K562 (cell line): ENCODE measurements at regions not wholly inside any gene's neighbourhood (a gene's known extent, or its start where the extent isn't known, plus 50 kb on each side); places are given as distances from the start of the nearest gene placed in this dataset.

Source experiments
- ATAC-seq: fragments of 200-7000 bp; cut with Tn5 transposase; 3 replicates; pipeline ENCODE4 v1.9.1; 2020; ENCODE audit warnings: moderate library complexity
- BruUV-seq: library from RNA; stranded (reverse); fragments of 400-500 nt; replicated peaks from 2 replicates; lab custom pipeline; 2021; lab: Mats Ljungman, UMichigan
- CTCF ChIA-PET: fragments of 300-600 bp; formaldehyde crosslinking; extraction: SDS; loops from one replicate; lab custom pipeline; 2021; ENCODE audit warnings: low intra/inter-chr PET ratio; lab: Yijun Ruan, JAX
- POLR2A ChIA-PET: fragments of 300-600, 350-650 bp; sonication (Branson Sonifier 250); formaldehyde crosslinking; extraction: SDS; loops from one replicate; lab custom pipeline; 2021; ENCODE audit warnings: antibody characterized with exemption, inconsistent platforms; lab: Yijun Ruan, JAX
- DNase-seq, 4 experiments: peaks; one replicate each; pipeline versions ENCODE4 v3.0.0 to v3.0.0-alpha.2; 2011 to 2018; ENCODE audit warnings: low spot score in 3 of 4, mixed read lengths in 3 of 4; ENCODE audit errors: extremely low read depth in 1 of 4
- FAIRE-seq: peaks from 2 replicates; lab custom pipeline; 2011; peaks lifted over from hg19 to GRCh38; lab: Jason Lieb, UNC
- H2AFZ ChIP-seq: 2 replicates; pipeline ENCODE4 v1.6.0; 2011; ENCODE audit warnings: low read depth, low read length, control low read depth, inconsistent platforms
- H3K27ac ChIP-seq: fragments of 200-600 bp; 3 replicates; pipeline ENCODE4 v1.8.0; 2011; ENCODE audit warnings: low read depth, mild to moderate bottlenecking, control low read depth, inconsistent platforms, low read length, moderate library complexity, mixed read lengths; ENCODE audit errors: extremely low read depth
- H3K27me3 ChIP-seq, 2 experiments: fragments of 300-600 bp in 1 of 2; 2 replicates in 1 of 2; 3 replicates in 1 of 2; pipeline versions ENCODE4 v1.6.0 to v1.8.0; 2011; ENCODE audit warnings: inconsistent platforms in 2 of 2, low read length in 2 of 2, mild to moderate bottlenecking in 1 of 2, mixed read lengths in 1 of 2, moderate library complexity in 1 of 2; ENCODE audit not compliant: control insufficient read depth in 2 of 2, insufficient read depth in 2 of 2
- H3K36me3 ChIP-seq: fragments of 300-600 bp; 3 replicates; pipeline ENCODE4 v1.8.0; 2011; ENCODE audit warnings: mild to moderate bottlenecking, low read length, inconsistent platforms; ENCODE audit not compliant: control insufficient read depth, insufficient read depth
- H3K4me1 ChIP-seq, 2 experiments: fragments of 200-600 bp in 1 of 2; replicated peaks in 1 of 2; 2 replicates in 1 of 2; 3 replicates in 1 of 2; pipeline versions ENCODE4 v1.5.1 to v1.8.0; 2011; ENCODE audit warnings: inconsistent platforms in 2 of 2, low read length in 2 of 2, mild to moderate bottlenecking in 1 of 2, mixed read lengths in 1 of 2, moderate library complexity in 1 of 2; ENCODE audit not compliant: control insufficient read depth in 2 of 2, insufficient read depth in 2 of 2
- H3K4me2 ChIP-seq: 2 replicates; pipeline ENCODE4 v1.6.1; 2011; ENCODE audit warnings: low read length, control low read depth, inconsistent platforms, mixed read lengths; ENCODE audit not compliant: insufficient read depth
- H3K4me3 ChIP-seq: fragments of 200-600 bp; sonication (generic), shearing (Covaris generic); 2 replicates; pipeline ENCODE4 v1.5.1; 2016; ENCODE audit warnings: control low read depth, inconsistent platforms
- H3K79me2 ChIP-seq: fragments of 200-600 bp; 3 replicates; pipeline ENCODE4 v1.8.0; 2011; ENCODE audit warnings: low read length, inconsistent platforms; ENCODE audit not compliant: control insufficient read depth, insufficient read depth
- H3K9ac ChIP-seq, 2 experiments: 2 replicates each; pipeline versions ENCODE4 v1.6.0 to v1.6.1; 2011; ENCODE audit warnings: low read depth in 2 of 2, low read length in 2 of 2, control low read depth in 1 of 2, inconsistent platforms in 1 of 2, mild to moderate bottlenecking in 1 of 2, mixed read lengths in 1 of 2; ENCODE audit not compliant: insufficient read depth in 1 of 2
- H3K9me1 ChIP-seq: one replicate; pipeline ENCODE4 v1.6.0; 2011; ENCODE audit warnings: inconsistent platforms, mild to moderate bottlenecking, low read length, moderate library complexity; ENCODE audit not compliant: control insufficient read depth, insufficient read depth
- H3K9me3 ChIP-seq: replicated peaks from 2 replicates; pipeline ENCODE4 v1.5.1; 2011; ENCODE audit warnings: low read depth, low read length, inconsistent platforms; ENCODE audit not compliant: control insufficient read depth, insufficient read depth
- H4K20me1 ChIP-seq: replicated peaks from 2 replicates; pipeline ENCODE4 v1.6.1; 2011; ENCODE audit warnings: low read length, inconsistent platforms, mixed read lengths; ENCODE audit not compliant: control insufficient read depth, insufficient read depth
- ARNT ChIP-seq, 2 experiments: fragments of 450-650 bp; IDR thresholded peaks; 2 replicates each; pipeline ENCODE4 v1.6.1; 2016; ENCODE audit warnings: mild to moderate bottlenecking in 1 of 2
- CTCF ChIP-seq, 3 experiments: IDR thresholded peaks in 2 of 3; conservative IDR thresholded peaks in 1 of 3; 2 replicates each; pipeline ENCODE4 v1.5.1; 2011 to 2012; ENCODE audit warnings: low read length in 3 of 3, mild to moderate bottlenecking in 3 of 3, control low read depth in 2 of 3, improper control_type of control experiment in 1 of 3, inconsistent platforms in 1 of 3, low read depth in 1 of 3, mixed read lengths in 1 of 3, moderate library complexity in 1 of 3; ENCODE audit not compliant: insufficient read depth in 2 of 3
- CTCFL ChIP-seq: IDR thresholded peaks from 2 replicates; pipeline ENCODE4 v1.6.1; 2011; ENCODE audit warnings: borderline replicate concordance, low read depth, mild to moderate bottlenecking, moderate library complexity, low read length; ENCODE audit not compliant: insufficient read depth, poor library complexity, severe bottlenecking
- GTF2E2 ChIP-seq: fragments of 200-800 bp; sonication (Bioruptor generic); IDR thresholded peaks from 2 replicates; pipeline ENCODE4 v1.6.1; 2016; ENCODE audit warnings: missing genetic modification characterization, missing compliant biosample characterization
- HBP1 ChIP-seq: fragments of 450-650 bp; formaldehyde crosslinking; IDR thresholded peaks from 2 replicates; pipeline ENCODE4 v1.4.0; 2022; ENCODE audit warnings: missing genetic modification characterization
- HINFP ChIP-seq: fragments of 450-650 bp; conservative IDR thresholded peaks from 2 replicates; pipeline ENCODE4 v1.6.1; 2016; ENCODE audit warnings: missing genetic modification characterization, low read depth, mild to moderate bottlenecking, control low read depth, missing compliant biosample characterization
- NFE2 ChIP-seq: IDR thresholded peaks from 2 replicates; pipeline ENCODE4 v1.6.1; 2014; ENCODE audit warnings: antibody characterized with exemption, low read depth
- NRF1 ChIP-seq, 2 experiments: fragments of 450-650 bp; IDR thresholded peaks in 1 of 2; conservative IDR thresholded peaks in 1 of 2; 2 replicates each; pipeline ENCODE4 v1.6.1; 2014; ENCODE audit warnings: mild to moderate bottlenecking in 2 of 2
- PPARD ChIP-seq: fragments of 250-450 bp; sonication (Bioruptor Pico); IDR thresholded peaks from 2 replicates; pipeline ENCODE4 v1.8.0; 2022; ENCODE audit warnings: inconsistent platforms, mild to moderate bottlenecking, moderate library complexity
- ZNF445 ChIP-seq: fragments of 250-450 bp; sonication (Bioruptor Pico); IDR thresholded peaks from 2 replicates; pipeline ENCODE4 v1.4.0; 2020; ENCODE audit warnings: low read depth, mild to moderate bottlenecking, moderate library complexity
- whole genome bisulfite sequencing: fragments of 100-300 bp; shearing (Covaris generic); methylation state at CpG from one replicate; pipeline ENCODE4 v1.1.6; 2016; ENCODE audit warnings: low coverage, mixed read lengths; ENCODE audit not compliant: insufficient coverage; ENCODE audit errors: missing lambda C conversion rate; 5-methylcytosine and 5-hydroxymethylcytosine counted together
- in situ Hi-C: fragments of 300-500 bp; cut with MboI; formaldehyde crosslinking; loops from 4 replicates; pipeline ENCODE4 v1.15.0; 2018; ENCODE audit warnings: inconsistent platforms, mixed read lengths
- intact Hi-C: fragments of 100-400 bp; cut with micrococcal nuclease; formaldehyde crosslinking; loops from 2 replicates; pipeline ENCODE4 v1.14.2; 2022

- Histone ChIP-seq H3K9ac (no peak overlapping the region), H4K20me1 (no peaks in the 10 kb centered on the region), H3K27me3 (peaks cover 4 to 25% of the 10 kb centered on the region in 2 experiments; a peak in 3 of 5 replicates), H3K36me3 (no peaks in the 10 kb centered on the region), H2AFZ (no peak overlapping the region), H3K4me3 (no peak overlapping the region), H3K27ac (no peak overlapping the region), H3K4me2 (no peak overlapping the region), H3K79me2 (no peaks in the 10 kb centered on the region), H3K9me3 (no peaks in the 10 kb centered on the region), H3K4me1 (no peaks in the 10 kb centered on the region), H3K9me1 (no peaks in the 10 kb centered on the region)
- DNase-seq (no peak), FAIRE-seq (no peak), ATAC-seq (no peak)
- TF ChIP-seq NRF1 (conservative IDR thresholded peaks at IDR 0.05 in 1 of 2, IDR thresholded peaks at IDR 0.05 in 1 of 2) (no peak), HBP1 (no peak), ZNF445 (CRISPR knock-in tag) (no peak), HINFP (tag) (no peak), ARNT (IDR thresholded peaks at IDR 0.05) (no peak), PPARD (CRISPR knock-in tag) (no peak), NFE2 (no peak), CTCF (IDR thresholded peaks at IDR 0.05 in 2 of 3, conservative IDR thresholded peaks at IDR 0.05 in 1 of 3; ENCODE audit: insufficient read depth in 2 of 3, low read depth in 1 of 3, low read length in 3 of 3) (no peak), GTF2E2 (tag) (no peak), CTCFL (no peak)
- intact Hi-C loops = loop anchor here (10.0 kb wide), 3 partner anchors 238 to 548 kb away; no protein-coding TSS in a partner anchor
- BruUV-seq = no TSS peak
- WGBS = 0% methylated on average over 2 of the region's 2 CpGs
- in situ Hi-C loops = loop anchor here (10.0 kb wide), 2 partner anchors 138 to 418 kb away; no protein-coding TSS in a partner anchor
- POLR2A ChIA-PET = no interaction called here
- CTCF ChIA-PET = no interaction called here
These were observed 339.6 kb downstream of the UQCRFS1 start for GRCh38 chr19:28873301-28873700.
